H9 (cell line): ENCODE measurements at regions not wholly inside any gene's neighbourhood (a gene's known extent, or its start where the extent isn't known, plus 50 kb on each side); places are given as distances from the start of the nearest gene placed in this dataset.

Experiments used
- DNase-seq: peaks from one replicate; pipeline ENCODE4 v3.0.0-alpha.2; 2017
- H2AFZ ChIP-seq: one replicate; pipeline ENCODE4 v1.6.1; 2013; ENCODE audit warnings: mild to moderate bottlenecking, low read length, control low read depth, moderate library complexity
- H2AK5ac ChIP-seq: 2 replicates; pipeline ENCODE4 v1.6.1; 2013; ENCODE audit warnings: low read length, control low read depth, mixed read lengths; ENCODE audit not compliant: insufficient read length
- H2BK120ac ChIP-seq: one replicate; pipeline ENCODE4 v1.6.1; 2013; ENCODE audit warnings: low read depth, mild to moderate bottlenecking, low read length, control low read depth, inconsistent platforms; ENCODE audit not compliant: poor library complexity, severe bottlenecking
- H2BK12ac ChIP-seq: 2 replicates; pipeline ENCODE4 v1.6.1; 2013; ENCODE audit warnings: low read length, control low read depth, mixed read lengths, low read depth; ENCODE audit not compliant: insufficient read length
- H2BK15ac ChIP-seq: 2 replicates; pipeline ENCODE4 v1.6.1; 2013; ENCODE audit warnings: low read depth, low read length, control low read depth
- H2BK20ac ChIP-seq: one replicate; pipeline ENCODE4 v1.6.1; 2013; ENCODE audit warnings: low read depth, mild to moderate bottlenecking, low read length, control low read depth, inconsistent platforms; ENCODE audit not compliant: poor library complexity, severe bottlenecking
- H2BK5ac ChIP-seq: 2 replicates; pipeline ENCODE4 v1.6.1; 2013; ENCODE audit warnings: low read length, control low read depth, mixed read lengths; ENCODE audit not compliant: insufficient read length
- H3K14ac ChIP-seq: 2 replicates; pipeline ENCODE4 v1.6.1; 2013; ENCODE audit warnings: low read length, control low read depth; ENCODE audit not compliant: insufficient read depth
- H3K18ac ChIP-seq: 2 replicates; pipeline ENCODE4 v1.6.1; 2013; ENCODE audit warnings: low read depth, mild to moderate bottlenecking, mixed read lengths, low read length, control low read depth; ENCODE audit not compliant: insufficient read length
- H3K23ac ChIP-seq: 2 replicates; pipeline ENCODE4 v1.6.1; 2013; ENCODE audit warnings: low read length, control low read depth, mixed read lengths, low read depth; ENCODE audit not compliant: insufficient read length
- H3K23me2 ChIP-seq: 2 replicates; pipeline ENCODE4 v1.6.1; 2013; ENCODE audit warnings: low read depth, mild to moderate bottlenecking, mixed read lengths, low read length, control low read depth; ENCODE audit not compliant: insufficient read length, poor library complexity, severe bottlenecking
- H3K27ac ChIP-seq: 2 replicates; pipeline ENCODE4 v1.5.1; 2013; ENCODE audit warnings: low read length, control low read depth, mixed read lengths, low read depth; ENCODE audit not compliant: insufficient read length
- H3K27me3 ChIP-seq: 2 replicates; pipeline ENCODE4 v1.6.1; 2013; ENCODE audit warnings: low read length, control low read depth, inconsistent platforms; ENCODE audit not compliant: insufficient read depth
- H3K4ac ChIP-seq: 2 replicates; pipeline ENCODE4 v1.6.1; 2013; ENCODE audit warnings: low read depth, mild to moderate bottlenecking, control low read depth, inconsistent platforms, low read length, moderate library complexity
- H3K4me1 ChIP-seq: 2 replicates; pipeline ENCODE4 v1.6.1; 2013; ENCODE audit warnings: low read length, control low read depth, inconsistent platforms; ENCODE audit not compliant: insufficient read depth
- H3K4me2 ChIP-seq: 2 replicates; pipeline ENCODE4 v1.6.1; 2013; ENCODE audit warnings: low read length, control low read depth, mixed read lengths; ENCODE audit not compliant: insufficient read length, insufficient read depth
- H3K56ac ChIP-seq: 2 replicates; pipeline ENCODE4 v1.6.1; 2013; ENCODE audit warnings: low read depth, mild to moderate bottlenecking, mixed read lengths, low read length, control low read depth; ENCODE audit not compliant: insufficient read length
- H3K79me1 ChIP-seq: 2 replicates; pipeline ENCODE4 v1.6.1; 2013; ENCODE audit warnings: low read depth, mild to moderate bottlenecking, moderate library complexity, low read length, control low read depth, inconsistent platforms; ENCODE audit not compliant: insufficient read depth, poor library complexity, severe bottlenecking
- H3K79me2 ChIP-seq: 2 replicates; pipeline ENCODE4 v1.6.1; 2013; ENCODE audit warnings: low read length, control low read depth, inconsistent platforms; ENCODE audit not compliant: insufficient read depth
- H3K9ac ChIP-seq: 2 replicates; pipeline ENCODE4 v1.6.1; 2013; ENCODE audit warnings: low read length, control low read depth, mixed read lengths; ENCODE audit not compliant: insufficient read length; ENCODE audit errors: extremely low read depth
- H3K9me3 ChIP-seq: one replicate; pipeline ENCODE4 v1.6.1; 2013; ENCODE audit warnings: low read depth, low read length, inconsistent platforms; ENCODE audit not compliant: control insufficient read depth
- H3T11ph ChIP-seq: one replicate; pipeline ENCODE4 v1.6.1; 2013; ENCODE audit warnings: mild to moderate bottlenecking, low read length, control low read depth, inconsistent platforms
- H4K20me1 ChIP-seq: one replicate; pipeline ENCODE4 v1.6.1; 2013; ENCODE audit not compliant: control insufficient read depth, insufficient read length, insufficient read depth
- H4K5ac ChIP-seq: 2 replicates; pipeline ENCODE4 v1.6.1; 2013; ENCODE audit warnings: low read depth, mild to moderate bottlenecking, mixed read lengths, low read length, control low read depth; ENCODE audit not compliant: insufficient read length
- H4K8ac ChIP-seq: replicated peaks from 2 replicates; pipeline ENCODE4 v1.6.1; 2013; ENCODE audit warnings: low read length, control low read depth, mixed read lengths, low read depth; ENCODE audit not compliant: insufficient read length
- H4K91ac ChIP-seq: 2 replicates; pipeline ENCODE4 v1.6.1; 2013; ENCODE audit warnings: low read depth, mild to moderate bottlenecking, moderate library complexity, mixed read lengths, low read length, control low read depth; ENCODE audit not compliant: insufficient read length
- H3K27ac Mint-ChIP-seq, 3 experiments: 2 replicates in 2 of 3; 3 replicates in 1 of 3; pipeline ENCODE4 v1.8.0; 2020 to 2021; ENCODE audit warnings: mixed read lengths in 3 of 3, mild to moderate bottlenecking in 1 of 3, moderate library complexity in 1 of 3
- H3K27me3 Mint-ChIP-seq: 2 replicates; pipeline ENCODE4 v1.8.0; 2021; ENCODE audit warnings: low read depth, mild to moderate bottlenecking, moderate library complexity, mixed read lengths
- H3K36me3 Mint-ChIP-seq, 3 experiments: 2 replicates in 2 of 3; 3 replicates in 1 of 3; pipeline ENCODE4 v1.8.0; 2020 to 2021; ENCODE audit warnings: low read depth in 3 of 3, mixed read lengths in 3 of 3; ENCODE audit not compliant: insufficient read depth in 1 of 3
- H3K4me1 Mint-ChIP-seq, 2 experiments: 2 replicates each; pipeline ENCODE4 v1.8.0; 2020; ENCODE audit warnings: mixed read lengths in 2 of 2
- H3K4me3 Mint-ChIP-seq, 2 experiments: 2 replicates in 1 of 2; 3 replicates in 1 of 2; pipeline ENCODE4 v1.8.0; 2020 to 2021; ENCODE audit warnings: mild to moderate bottlenecking in 2 of 2, mixed read lengths in 2 of 2, moderate library complexity in 1 of 2
- H3K9me3 Mint-ChIP-seq, 2 experiments: 2 replicates in 1 of 2; 3 replicates in 1 of 2; pipeline ENCODE4 v1.8.0; 2020; ENCODE audit warnings: mild to moderate bottlenecking in 2 of 2, mixed read lengths in 2 of 2, moderate library complexity in 1 of 2
- CTCF ChIP-seq: fragments of 200-600 bp; sonication (generic); conservative IDR thresholded peaks from 3 replicates; pipeline ENCODE4 v1.8.0; 2021; ENCODE audit warnings: antibody characterized with exemption, mild to moderate bottlenecking
- WGBS: extraction: QIAGEN DNeasy Blood & Tissue Kit; methylation state at CpG from one replicate; pipeline ENCODE4 v1.1.7; 2013; ENCODE audit warnings: missing lambda C conversion rate, low lambda C conversion rate, mixed read lengths; ENCODE audit not compliant: insufficient read length; ENCODE audit errors: extremely low coverage; 5-methylcytosine and 5-hydroxymethylcytosine counted together

GRCh38 chr1:218693599-218693998 is 348.5 kb downstream of the TGFB2 start:
- H3K9me3 Mint-ChIP-seq: no peaks in the 10 kb centered on the region; a peak in 1 of 5 replicates
- H3K4me1 ChIP-seq: peaks cover 5% of the 10 kb centered on the region; the same call in 1 of the 2 replicates
- no peak for DNase-seq
- no peak overlapping the region for H3K23ac ChIP-seq
- no peaks in the 10 kb centered on the region for H4K20me1 ChIP-seq
- no peak overlapping the region for H3K27ac ChIP-seq
- H3T11ph ChIP-seq: no peak overlapping the region
- no peak overlapping the region for H3K56ac ChIP-seq
- H3K27me3 Mint-ChIP-seq: no peaks in the 10 kb centered on the region
- no peak overlapping the region for H3K4me3 Mint-ChIP-seq
- H4K8ac ChIP-seq: no peak overlapping the region
- TF ChIP-seq CTCF: no peak
- peaks cover 5% of the 10 kb centered on the region in 2 experiments; a peak in 3 of 4 replicates for H3K4me1 Mint-ChIP-seq
- no peak overlapping the region for H2AK5ac ChIP-seq
- no peak overlapping the region for H4K91ac ChIP-seq
- H2BK12ac ChIP-seq: no peak overlapping the region
- no peaks in the 10 kb centered on the region for H3K27me3 ChIP-seq
- no peaks in the 10 kb centered on the region for H3K79me2 ChIP-seq
- H3K9me3 ChIP-seq: no peaks in the 10 kb centered on the region
- H3K4me2 ChIP-seq: no peak overlapping the region
- H3K79me1 ChIP-seq: no peaks in the 10 kb centered on the region
- H4K5ac ChIP-seq: no peak overlapping the region
- no peaks in the 10 kb centered on the region for H3K23me2 ChIP-seq
- no peak overlapping the region for H2BK5ac ChIP-seq
- H3K4ac ChIP-seq: no peak overlapping the region
- no peak overlapping the region for H2BK15ac ChIP-seq
- H3K14ac ChIP-seq: no peak overlapping the region
- H2BK20ac ChIP-seq: no peak overlapping the region
- no CpG with 5 or more reads among the region's 2 CpGs for WGBS
- H2BK120ac ChIP-seq: no peak overlapping the region
- H3K18ac ChIP-seq: no peak overlapping the region
- no peak overlapping the region for H3K9ac ChIP-seq
- no peaks in the 10 kb centered on the region for H3K36me3 Mint-ChIP-seq
- H3K27ac Mint-ChIP-seq: no peak overlapping the region
- H2AFZ ChIP-seq: no peak overlapping the region
